ENCODE measurements at regions not wholly inside any gene's neighbourhood (a gene's known extent, or its start where the extent isn't known, plus 50 kb on each side); places are given as distances from the start of the nearest gene placed in this dataset.

GRCh38 chr3:67715971-67716370 is 61.6 kb upstream of the SUCLG2 start:
- Histone ChIP-seq H3K27ac (ENCODE audit: low read depth, low read length) (no peak overlapping the region), H3K27me3 (ENCODE audit: insufficient read depth, low read length) (no peaks in the 10 kb centered on the region), H3K4me1 (ENCODE audit: insufficient read depth, low read length) (no peaks in the 10 kb centered on the region), H3K9me3 (ENCODE audit: control insufficient read depth in 1 of 2, low read length in 2 of 2) (no peaks in the 10 kb centered on the region), H3K36me3 (ENCODE audit: insufficient read depth, low read length) (no peaks in the 10 kb centered on the region), H3K4me3 (ENCODE audit: low read length in 2 of 2) (no peak overlapping the region)
- H3K9me3 Mint-ChIP-seq = peaks cover 0 to 2% (median 0%) of the 10 kb centered on the region in 8 donors
- H3K27ac Mint-ChIP-seq = no peak overlapping the region
- ChIA-PET CTCF (ENCODE audit: partially characterized antibody) (interaction anchor here (1.1 to 1.6 kb wide), 2 partner anchors 8 to 22 kb away, joined by 3 to 4 read pairs; no protein-coding TSS in a partner anchor), POLR2A (ENCODE audit: partially characterized antibody) (no interaction called here)
- peaks cover 0 to 1% of the 10 kb centered on the region in 2 donors for H3K36me3 Mint-ChIP-seq
- DNase-seq = no peak
- H3K4me3 Mint-ChIP-seq = no peak overlapping the region
- no peaks in the 10 kb centered on the region for H3K27me3 Mint-ChIP-seq
- peaks cover 0 to 1% (median 0%) of the 10 kb centered on the region in 4 donors for H3K4me1 Mint-ChIP-seq
- intact Hi-C loops (cut with micrococcal nuclease) = no loop called here

GRCh38 chr3:67713764-67714469 is 59.5 kb upstream of the SUCLG2 start:
- no peaks in the 10 kb centered on the region for H3K36me3 ChIP-seq (ENCODE audit: insufficient read depth, low read length)
- no peaks in the 10 kb centered on the region for H3K36me3 Mint-ChIP-seq
- ChIA-PET POLR2A (ENCODE audit: partially characterized antibody) (no interaction called here), CTCF (ENCODE audit: partially characterized antibody) (interaction anchor here (1.6 kb wide), 1 partner anchor 24 kb away, joined by 4 read pairs; no protein-coding TSS in a partner anchor)
- H3K27me3 Mint-ChIP-seq = no peaks in the 10 kb centered on the region
- H3K4me1 ChIP-seq (ENCODE audit: insufficient read depth, low read length) = no peaks in the 10 kb centered on the region
- DNase-seq = no peak
- H3K27ac Mint-ChIP-seq = no peak overlapping the region
- no peaks in the 10 kb centered on the region for H3K27me3 ChIP-seq (ENCODE audit: insufficient read depth, low read length)
- peaks cover 0 to 4% (median 0%) of the 10 kb centered on the region in 8 donors for H3K9me3 Mint-ChIP-seq
- no peak overlapping the region for H3K27ac ChIP-seq (ENCODE audit: low read depth, low read length)
- H3K4me3 Mint-ChIP-seq = no peak overlapping the region
- H3K4me3 ChIP-seq (ENCODE audit: low read length in 2 of 2) = no peak overlapping the region
- H3K4me1 Mint-ChIP-seq = peaks cover 0 to 1% (median 0%) of the 10 kb centered on the region in 4 donors
- H3K9me3 ChIP-seq (ENCODE audit: control insufficient read depth in 1 of 2, low read length in 2 of 2) = no peaks in the 10 kb centered on the region
- intact Hi-C loops (cut with micrococcal nuclease) = no loop called here

- no peaks in the 10 kb centered on the region for H3K9me3 ChIP-seq (ENCODE audit: control insufficient read depth in 1 of 2, low read length in 2 of 2)
- Mint-ChIP-seq H3K27ac (no peak overlapping the region), H3K4me3 (no peak overlapping the region), H3K27me3 (no peaks in the 10 kb centered on the region), H3K36me3 (no peaks in the 10 kb centered on the region), H3K4me1 (no peaks in the 10 kb centered on the region), H3K9me3 (peaks cover 0 to 4% (median 0%) of the 10 kb centered on the region in 8 donors)
- ChIA-PET CTCF (ENCODE audit: partially characterized antibody) (no interaction called here), POLR2A (ENCODE audit: partially characterized antibody) (no interaction called here)
- no peak for DNase-seq
- H3K4me1 ChIP-seq (ENCODE audit: insufficient read depth, low read length) = no peaks in the 10 kb centered on the region
- intact Hi-C loops (cut with micrococcal nuclease) = no loop called here
- H3K27ac ChIP-seq (ENCODE audit: low read depth, low read length) = no peak overlapping the region
- no peak overlapping the region for H3K4me3 ChIP-seq (ENCODE audit: low read length in 2 of 2)
- H3K36me3 ChIP-seq (ENCODE audit: insufficient read depth, low read length) = no peaks in the 10 kb centered on the region
- no peaks in the 10 kb centered on the region for H3K27me3 ChIP-seq (ENCODE audit: insufficient read depth, low read length)
These were observed 57.8 kb upstream of the SUCLG2 start for GRCh38 chr3:67712259-67712658.

GRCh38 chr3:67710396-67710795 is 56.0 kb upstream of the SUCLG2 start:
- Mint-ChIP-seq H3K36me3 (no peaks in the 10 kb centered on the region), H3K9me3 (peaks cover 0 to 4% (median 0%) of the 10 kb centered on the region in 8 donors), H3K4me1 (no peaks in the 10 kb centered on the region), H3K4me3 (no peak overlapping the region), H3K27me3 (no peaks in the 10 kb centered on the region), H3K27ac (no peak overlapping the region)
- CTCF ChIA-PET (ENCODE audit: partially characterized antibody) = no interaction called here
- Histone ChIP-seq H3K4me1 (ENCODE audit: insufficient read depth, low read length) (no peaks in the 10 kb centered on the region), H3K27ac (ENCODE audit: low read depth, low read length) (no peak overlapping the region), H3K4me3 (ENCODE audit: low read length in 2 of 2) (no peak overlapping the region), H3K9me3 (ENCODE audit: control insufficient read depth in 1 of 2, low read length in 2 of 2) (no peaks in the 10 kb centered on the region), H3K27me3 (ENCODE audit: insufficient read depth, low read length) (no peaks in the 10 kb centered on the region), H3K36me3 (ENCODE audit: insufficient read depth, low read length) (no peaks in the 10 kb centered on the region)
- DNase-seq = no peak
- POLR2A ChIA-PET (ENCODE audit: partially characterized antibody) = no interaction called here
- intact Hi-C loops (cut with micrococcal nuclease) = no loop called here

- intact Hi-C loops (cut with micrococcal nuclease) = no loop called here
- H3K36me3 Mint-ChIP-seq = no peaks in the 10 kb centered on the region
- H3K4me3 Mint-ChIP-seq = no peak overlapping the region
- POLR2A ChIA-PET (ENCODE audit: partially characterized antibody) = no interaction called here
- H3K27ac ChIP-seq (ENCODE audit: low read depth, low read length) = no peak overlapping the region
- no peak for DNase-seq
- H3K9me3 Mint-ChIP-seq = peaks cover 0 to 4% (median 0%) of the 10 kb centered on the region in 8 donors
- no peaks in the 10 kb centered on the region for H3K27me3 Mint-ChIP-seq
- no peaks in the 10 kb centered on the region for H3K4me1 ChIP-seq (ENCODE audit: insufficient read depth, low read length)
- no peaks in the 10 kb centered on the region for H3K27me3 ChIP-seq (ENCODE audit: insufficient read depth, low read length)
- H3K9me3 ChIP-seq (ENCODE audit: control insufficient read depth in 1 of 2, low read length in 2 of 2) = no peaks in the 10 kb centered on the region
- no peak overlapping the region for H3K4me3 ChIP-seq (ENCODE audit: low read length in 2 of 2)
- H3K27ac Mint-ChIP-seq = no peak overlapping the region
- H3K36me3 ChIP-seq (ENCODE audit: insufficient read depth, low read length) = no peaks in the 10 kb centered on the region
- H3K4me1 Mint-ChIP-seq = no peaks in the 10 kb centered on the region
- CTCF ChIA-PET (ENCODE audit: partially characterized antibody) = interaction anchor here (1.1 kb wide), 1 partner anchor 1167 kb away, joined by 4 read pairs; no protein-coding TSS in a partner anchor
These were observed 52.5 kb upstream of the SUCLG2 start for GRCh38 chr3:67706934-67707333.

GRCh38 chr3:67704322-67704721 is 49.9 kb upstream of the SUCLG2 start:
- Histone ChIP-seq H3K4me3 (ENCODE audit: low read length in 2 of 2) (no peak overlapping the region), H3K9me3 (ENCODE audit: control insufficient read depth in 1 of 2, low read length in 2 of 2) (no peaks in the 10 kb centered on the region), H3K27me3 (ENCODE audit: insufficient read depth, low read length) (no peaks in the 10 kb centered on the region), H3K4me1 (ENCODE audit: insufficient read depth, low read length) (no peaks in the 10 kb centered on the region), H3K27ac (ENCODE audit: low read depth, low read length) (no peak overlapping the region), H3K36me3 (ENCODE audit: insufficient read depth, low read length) (no peaks in the 10 kb centered on the region)
- Mint-ChIP-seq H3K4me1 (no peaks in the 10 kb centered on the region), H3K36me3 (no peaks in the 10 kb centered on the region), H3K4me3 (no peak overlapping the region), H3K27me3 (no peaks in the 10 kb centered on the region), H3K27ac (peak overlapping the region in 2 of 7 donors; percentile 58 to 59), H3K9me3 (no peaks in the 10 kb centered on the region)
- no peak for DNase-seq
- POLR2A ChIA-PET (ENCODE audit: partially characterized antibody) = no interaction called here
- CTCF ChIA-PET (ENCODE audit: partially characterized antibody) = interaction anchor here (1.1 to 2.1 kb wide), 4 partner anchors 49 to 591 kb away, joined by 3 to 10 read pairs (median 3); no protein-coding TSS in a partner anchor
- intact Hi-C loops (cut with micrococcal nuclease) = no loop called here

All from CD4-positive, alpha-beta memory T cell (primary cell).